Glomerular visceral epithelial cell (primary cell): ENCODE measurements at regions not wholly inside any gene's neighbourhood (a gene's known extent, or its start where the extent isn't known, plus 50 kb on each side); places are given as distances from the start of the nearest gene placed in this dataset.

Source experiments
- DNase-seq: peaks from one replicate; pipeline ENCODE4 v3.0.0-alpha.2; 2016; ENCODE audit errors: extremely low spot score

DNA sequence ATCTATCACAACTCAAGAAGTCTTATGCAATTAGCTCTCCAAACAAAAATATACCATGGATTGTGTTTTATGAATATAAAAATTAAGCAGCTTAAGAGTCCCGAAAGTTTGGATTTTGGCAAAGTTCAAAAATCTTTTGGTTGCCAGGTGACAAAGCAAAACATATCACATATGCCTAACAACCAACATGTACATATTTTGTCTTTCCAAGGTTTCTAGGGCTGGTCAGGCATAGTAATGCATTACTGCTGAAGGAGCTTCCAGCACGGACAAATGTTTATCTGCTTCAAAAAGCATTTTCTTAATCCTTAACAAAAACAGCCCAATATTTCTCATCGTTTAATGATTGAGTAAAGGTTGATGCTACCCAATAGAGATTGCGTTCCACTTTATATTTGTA is 1327.1 kb upstream of the ZEB2 start:
- no peak for DNase-seq

DNA sequence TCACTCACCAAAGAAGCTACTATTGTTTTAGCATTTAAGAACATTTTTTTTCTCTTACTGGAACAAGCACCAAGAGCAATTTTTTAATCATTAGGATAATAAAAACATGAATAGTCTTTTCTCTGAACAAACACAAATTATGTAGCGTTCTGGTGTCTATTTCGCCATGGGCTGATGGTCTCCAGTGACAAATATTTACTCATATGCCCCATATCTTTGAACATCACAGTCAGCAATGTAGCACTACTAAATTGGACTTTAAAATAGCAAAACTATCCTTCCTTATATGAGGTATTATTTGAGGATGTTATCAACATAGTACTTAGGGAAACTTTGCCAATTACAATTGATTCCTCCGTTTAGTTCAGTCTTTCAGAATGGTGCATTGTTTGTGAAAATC is 1326.0 kb upstream of the ZEB2 start:
- DNase-seq, result no peak

DNA sequence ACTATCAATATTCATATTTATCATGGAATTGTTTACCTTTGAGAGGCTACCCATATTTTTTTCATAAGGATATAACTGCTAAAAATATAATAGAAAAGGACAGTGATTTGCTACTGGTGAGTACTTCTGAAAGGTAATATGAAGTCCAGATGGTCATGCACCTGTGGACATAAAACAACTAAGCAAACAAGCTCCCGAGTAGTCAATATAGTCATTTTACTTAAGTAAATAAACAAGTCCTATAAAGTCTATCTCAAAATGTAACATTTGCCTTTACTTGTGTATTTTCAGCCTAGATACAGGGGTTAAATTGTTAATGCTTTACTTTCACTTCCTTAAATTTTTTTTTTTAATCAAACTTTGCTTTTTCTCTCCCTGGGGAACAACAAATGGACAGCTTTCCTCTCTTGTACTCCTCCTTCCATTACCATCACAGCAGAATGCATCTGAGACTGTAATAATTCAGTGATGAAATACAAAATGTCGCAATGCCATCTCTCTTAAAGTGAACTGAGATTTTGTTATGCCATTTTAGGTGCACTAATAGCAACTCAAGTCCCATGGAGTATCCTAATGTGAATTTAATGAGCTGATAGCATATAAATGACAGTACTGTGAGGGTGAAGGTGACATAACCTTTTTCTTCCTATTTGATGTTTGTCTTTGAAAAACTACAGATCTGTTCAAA is 1325.4 kb upstream of the ZEB2 start:
- no peak for DNase-seq

DNA sequence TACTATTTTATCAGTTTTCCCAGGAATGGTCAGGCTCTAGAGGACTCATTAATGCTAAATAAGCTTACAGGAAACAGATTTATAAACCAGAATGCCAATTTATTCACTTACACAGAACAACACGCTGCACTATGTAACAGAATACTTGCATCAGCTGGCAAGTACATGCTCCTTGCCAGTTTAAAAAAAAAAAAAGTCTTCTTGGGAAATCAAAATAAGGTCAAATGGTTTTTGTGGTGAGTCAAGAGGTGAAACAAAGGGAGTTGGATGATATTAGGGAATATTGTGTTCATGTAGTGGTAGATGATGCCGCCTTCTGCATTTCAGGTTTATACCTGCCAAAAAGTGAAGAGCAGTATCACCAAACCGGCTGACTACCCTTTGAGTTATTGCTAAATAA is 1322.1 kb upstream of the ZEB2 start:
- DNase-seq, result no peak

DNA sequence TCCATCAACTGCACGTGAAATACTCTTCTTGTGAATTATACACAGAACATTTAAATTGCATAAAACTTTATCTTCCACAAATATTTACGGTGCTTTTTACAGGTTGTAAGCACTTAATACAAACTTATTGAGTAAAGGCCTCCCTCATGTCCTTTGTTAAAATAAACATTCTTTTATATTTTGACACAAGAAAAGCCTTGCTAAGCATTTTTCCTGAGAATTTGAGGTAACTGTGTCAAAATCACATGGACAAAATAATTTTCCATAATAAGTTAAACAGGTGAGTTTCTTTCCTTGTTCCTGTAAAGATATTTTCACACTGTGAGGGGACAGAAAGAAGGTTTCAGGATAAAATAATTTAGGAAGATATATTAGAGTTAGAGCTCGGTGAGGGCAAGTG is 1317.1 kb upstream of the ZEB2 start:
- DNase-seq, result no peak

DNA sequence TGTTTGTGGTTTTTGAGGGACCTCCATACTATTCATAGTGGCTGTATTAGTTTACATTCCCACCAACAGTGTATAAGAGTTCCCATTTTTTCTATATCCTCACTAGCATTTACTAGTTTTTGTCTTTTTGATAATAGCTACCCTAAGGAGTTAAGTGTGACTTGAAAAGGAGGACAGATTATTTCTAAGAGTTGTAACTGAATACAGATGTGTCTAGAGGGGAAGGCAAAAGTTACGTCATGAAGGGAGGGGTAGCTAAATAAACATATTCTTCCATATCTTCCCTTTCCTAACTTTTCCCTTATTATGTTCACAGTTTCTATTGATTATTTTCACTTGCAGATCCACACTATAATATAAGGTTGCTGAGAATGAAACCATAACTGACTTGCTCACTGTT is 1315.7 kb upstream of the ZEB2 start:
- no peak for DNase-seq

DNA sequence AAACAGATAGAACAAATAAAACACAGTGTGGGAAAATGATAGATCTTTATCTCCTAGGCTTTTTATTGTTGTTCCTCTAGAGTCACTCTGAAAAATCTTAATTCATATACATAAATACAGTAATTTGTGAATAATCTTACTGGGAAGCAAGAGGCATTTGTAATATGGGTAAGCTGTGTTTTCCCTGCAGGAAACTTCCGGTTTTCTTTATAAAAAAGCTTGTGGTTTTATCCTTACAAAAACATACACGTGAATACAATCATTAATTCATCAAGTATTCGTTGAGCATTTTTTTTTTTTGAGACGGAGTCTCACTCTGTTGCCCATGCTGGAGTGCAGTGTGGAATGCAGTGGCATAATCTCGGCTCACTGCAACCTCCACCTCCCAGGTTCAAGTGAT is 1312.8 kb upstream of the ZEB2 start:
- no peak for DNase-seq

DNA sequence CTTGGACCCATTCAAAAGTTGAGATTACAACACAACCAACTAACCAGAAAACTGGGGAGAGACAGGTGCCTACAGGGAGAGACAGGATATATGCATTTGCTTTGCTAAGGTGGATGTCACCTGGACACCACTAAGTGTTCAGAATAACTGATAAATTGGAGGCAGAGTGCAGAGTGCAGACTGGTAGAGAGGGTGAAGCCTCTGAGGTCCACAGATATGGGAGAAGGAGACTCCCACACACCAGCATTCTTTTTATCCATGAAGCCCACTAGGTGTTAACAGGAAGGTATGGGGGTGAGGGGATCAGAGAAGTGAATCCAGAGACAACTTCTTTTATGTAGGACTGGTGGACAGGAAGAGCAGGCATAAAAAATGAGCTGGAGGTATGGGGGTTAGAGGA is 1310.0 kb upstream of the ZEB2 start:
- DNase-seq, result no peak

DNA sequence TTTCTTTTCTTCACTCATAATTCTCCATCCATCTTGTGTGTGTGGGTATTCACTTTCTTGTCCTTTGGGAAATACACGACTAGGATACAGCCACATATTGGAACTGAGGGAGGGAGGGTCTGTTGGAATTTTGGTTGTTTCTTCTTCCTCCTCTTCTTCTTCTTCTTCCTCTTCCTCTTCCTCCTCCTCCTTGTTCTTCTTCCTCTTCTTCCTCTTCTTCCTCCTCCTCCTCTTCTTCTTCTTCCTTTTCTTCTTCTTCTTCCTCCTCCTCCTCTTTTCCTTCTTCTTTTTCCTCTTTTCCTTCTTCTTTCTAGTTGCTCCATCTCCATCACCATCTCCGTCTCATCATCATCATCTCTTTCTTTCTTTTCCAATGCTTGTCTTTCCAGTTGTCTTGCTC is 1307.3 kb upstream of the ZEB2 start:
- DNase-seq, result no peak

DNA sequence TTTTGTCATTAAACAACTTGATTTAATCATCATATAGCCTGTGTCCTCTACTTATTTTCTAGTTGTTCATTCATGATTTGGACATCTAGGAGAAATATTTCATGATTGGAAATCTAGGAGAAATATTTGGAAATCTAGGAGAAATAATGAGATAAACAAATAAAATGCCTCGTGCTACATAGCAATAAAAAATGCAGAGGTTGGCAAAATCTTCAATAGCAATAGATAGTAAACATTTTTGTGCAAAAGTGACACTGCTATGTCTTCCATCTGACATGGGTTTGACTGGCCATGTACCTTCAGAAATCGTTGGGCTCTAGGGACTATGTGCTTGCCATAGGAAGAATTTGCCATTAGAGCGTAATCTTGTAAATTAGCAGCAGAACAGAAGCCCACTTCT is 1304.5 kb upstream of the ZEB2 start:
- no peak for DNase-seq

DNA sequence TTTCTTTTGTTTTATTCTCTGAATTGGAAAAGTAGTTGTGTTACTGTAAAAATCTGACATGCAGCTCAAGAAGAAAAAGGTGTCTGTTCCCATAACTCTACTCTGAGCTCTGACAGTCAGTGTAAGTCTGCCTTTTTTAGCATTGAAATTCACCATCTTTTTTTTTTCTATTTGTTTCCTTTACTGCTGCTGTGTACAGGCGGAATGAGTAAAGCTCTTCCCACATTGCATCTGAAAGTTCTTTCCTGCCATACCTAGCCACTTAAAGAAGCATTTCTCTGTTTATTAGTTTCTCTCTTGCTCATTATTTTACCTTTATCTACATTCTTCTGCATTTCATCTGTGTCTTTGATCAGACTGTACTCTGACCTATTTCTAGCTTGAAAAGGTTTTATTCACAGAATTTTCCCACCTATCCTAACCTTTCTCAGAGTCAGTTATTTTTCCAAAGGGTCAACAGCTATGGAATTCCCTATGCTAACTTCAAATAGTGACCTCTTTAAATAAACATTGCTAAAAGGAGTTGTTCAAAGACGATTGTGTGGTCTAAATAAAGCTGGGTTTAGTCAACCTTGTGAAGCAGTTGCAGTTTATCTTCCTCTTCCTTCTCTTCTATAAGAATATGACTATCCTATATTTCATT is 1303.1 kb upstream of the ZEB2 start:
- no peak for DNase-seq

DNA sequence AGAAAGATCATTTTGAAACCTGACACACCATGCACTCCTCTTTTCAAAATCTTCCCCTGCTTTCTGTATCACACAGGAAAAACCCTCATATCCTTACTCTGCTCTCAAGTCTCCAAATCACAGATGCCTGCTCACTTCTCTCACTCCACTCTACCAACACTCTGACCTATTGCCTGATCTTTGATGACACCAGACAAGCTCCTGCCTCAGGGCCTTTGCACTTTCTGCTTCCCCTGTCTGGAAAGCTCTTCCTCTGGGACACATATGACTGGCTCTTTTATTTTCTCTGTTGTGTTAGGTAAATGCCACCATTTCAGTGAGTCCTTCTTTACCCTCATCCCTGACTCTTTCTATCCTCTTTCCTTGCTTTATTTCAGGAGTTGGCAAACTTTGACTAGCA is 1300.7 kb upstream of the ZEB2 start:
- DNase-seq, result no peak

DNA sequence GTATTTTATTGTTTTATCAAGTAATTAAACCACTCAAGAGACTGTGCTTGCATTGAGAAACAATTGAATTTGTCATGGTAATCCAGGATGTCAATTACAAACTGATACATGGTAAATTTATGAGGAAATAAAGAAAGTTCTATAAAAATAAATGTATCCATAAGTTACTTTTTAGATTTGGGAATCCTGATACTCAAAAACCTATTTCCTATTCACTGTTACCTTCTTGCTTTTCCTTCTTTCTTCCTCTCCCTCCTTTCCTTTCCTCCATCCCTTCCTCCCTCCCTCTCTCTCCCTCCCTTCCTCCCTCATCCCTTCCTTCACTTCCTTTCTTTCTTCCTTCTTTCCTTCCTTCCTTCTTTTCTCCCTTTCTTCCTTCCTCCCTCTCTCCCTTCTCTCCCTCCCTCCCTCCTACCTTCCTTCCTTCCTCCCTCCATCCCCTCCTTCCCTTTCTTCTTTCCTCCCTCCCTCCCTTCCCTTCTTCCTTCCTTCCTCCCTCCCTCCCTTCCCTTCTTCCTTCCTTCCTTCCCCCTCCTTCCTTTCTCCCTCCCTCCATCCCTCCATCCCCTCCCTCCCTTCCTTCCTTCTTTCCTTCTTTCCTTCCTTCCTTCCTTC is 1299.1 kb upstream of the ZEB2 start:
- no peak for DNase-seq

DNA sequence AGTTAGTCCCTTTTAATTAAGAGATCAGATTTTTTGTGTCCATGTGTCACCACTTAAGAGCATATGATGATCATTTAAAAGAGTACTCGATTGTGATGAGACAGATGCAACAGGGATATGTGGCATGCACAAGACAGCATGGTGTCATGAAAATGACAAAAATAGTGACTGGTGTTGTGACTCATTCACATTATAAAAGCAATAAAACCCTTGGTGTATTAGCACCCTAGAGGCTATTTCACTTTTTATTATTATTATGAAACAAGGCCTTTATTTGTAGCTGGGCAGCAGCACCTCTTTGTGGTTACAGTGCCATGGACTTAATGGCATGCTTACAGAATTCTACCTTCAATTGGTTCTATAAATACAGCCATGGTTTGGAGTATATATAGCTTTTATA is 1296.0 kb upstream of the ZEB2 start:
- no peak for DNase-seq

DNA sequence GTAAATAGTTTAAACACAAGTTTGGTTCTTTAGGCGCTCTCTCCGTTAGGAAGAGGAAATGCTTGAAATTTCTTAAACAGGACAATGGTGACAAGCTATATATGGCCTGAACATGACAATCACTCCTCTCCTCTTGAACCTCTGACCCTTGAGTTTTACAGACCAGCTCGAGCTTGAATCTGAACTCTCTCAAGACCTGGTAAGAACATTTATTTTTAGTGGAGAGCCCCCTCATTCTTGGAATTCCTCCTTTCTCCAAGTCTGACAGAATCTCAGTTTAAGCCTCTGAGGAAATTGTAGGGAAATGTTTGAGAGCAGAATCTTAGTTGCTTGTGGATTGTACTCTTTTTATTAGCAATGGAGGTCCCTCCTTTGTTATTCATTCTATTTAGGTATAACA is 1293.6 kb upstream of the ZEB2 start:
- no peak for DNase-seq

DNA sequence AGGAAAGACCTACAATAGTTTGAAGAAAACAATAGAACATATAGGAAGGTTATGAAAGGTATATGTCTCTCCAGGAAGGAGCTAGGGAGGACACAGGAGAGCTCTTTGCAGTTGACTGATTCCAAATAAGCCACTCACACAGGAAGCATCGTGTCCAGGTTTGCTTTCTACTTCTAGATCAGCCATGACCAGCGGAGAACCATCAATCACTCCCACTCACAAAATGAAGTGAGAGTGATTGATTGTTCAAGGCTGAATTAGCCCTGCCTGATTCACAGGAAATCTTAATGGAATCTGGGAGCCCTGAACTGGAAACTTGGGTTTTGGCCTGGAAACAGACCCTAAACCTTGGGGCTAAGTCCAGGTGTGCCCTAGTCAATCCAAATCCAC is 1292.2 kb upstream of the ZEB2 start:
- no peak for DNase-seq

DNA sequence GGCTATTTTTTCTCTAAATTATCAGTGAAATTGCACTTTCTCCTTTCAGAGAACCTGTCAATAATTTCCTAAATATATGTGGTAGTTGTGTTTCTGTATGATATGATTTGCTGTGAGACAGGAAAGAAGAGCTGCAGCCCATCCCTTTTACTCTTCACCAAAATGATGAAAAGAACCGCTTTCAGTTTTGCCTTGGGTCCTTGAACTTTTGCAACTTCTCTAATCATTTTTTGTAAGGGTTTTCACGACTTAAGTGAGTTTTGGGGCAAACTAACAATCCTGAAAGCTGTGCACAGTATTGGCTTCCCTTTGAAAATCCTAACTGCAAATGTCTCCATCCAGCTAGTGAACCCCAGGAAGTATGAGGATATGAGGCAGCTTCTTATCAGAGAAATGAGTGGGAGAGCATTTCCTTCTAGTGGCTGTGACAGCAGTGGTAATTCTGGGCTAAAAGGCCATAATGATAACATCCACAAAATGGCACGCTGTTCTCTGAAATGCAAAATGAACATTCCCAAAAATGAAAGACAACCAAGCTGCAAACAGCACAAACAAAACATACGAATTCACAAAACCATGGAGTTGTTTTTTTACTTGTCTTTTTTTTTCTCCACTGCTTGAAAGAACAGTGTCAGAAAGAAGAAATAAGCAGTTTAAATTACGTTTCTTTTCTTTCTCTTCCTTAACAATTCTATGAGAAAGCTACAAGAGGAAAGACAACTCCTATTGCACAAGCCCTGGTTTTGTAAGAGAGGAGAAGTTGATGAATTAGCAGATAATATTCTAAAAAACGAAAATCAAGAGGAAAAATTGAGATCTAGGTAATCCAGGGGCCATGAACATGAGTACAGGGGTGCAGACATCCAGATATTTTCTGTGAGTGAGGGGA is 1291.6 kb upstream of the ZEB2 start:
- DNase-seq, result no peak

DNA sequence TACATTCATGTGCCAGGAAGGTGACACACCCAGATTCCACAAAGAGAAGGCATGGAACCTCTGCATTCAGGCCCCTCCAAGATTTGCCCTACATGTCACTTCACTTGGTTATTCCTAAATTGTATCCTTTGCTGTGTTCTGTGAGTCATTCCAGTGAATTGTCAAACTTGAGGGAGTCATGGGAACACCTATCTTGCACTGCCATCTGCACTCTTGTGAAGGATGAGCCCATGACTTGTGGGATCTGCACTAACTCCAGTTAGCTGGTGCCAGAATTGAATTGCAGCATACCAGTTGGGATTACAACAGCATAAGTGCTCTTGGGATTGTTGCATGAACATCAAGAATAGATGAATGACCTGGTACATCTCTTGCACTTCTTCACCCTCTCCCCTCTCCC is 1288.0 kb upstream of the ZEB2 start:
- no peak for DNase-seq

DNA sequence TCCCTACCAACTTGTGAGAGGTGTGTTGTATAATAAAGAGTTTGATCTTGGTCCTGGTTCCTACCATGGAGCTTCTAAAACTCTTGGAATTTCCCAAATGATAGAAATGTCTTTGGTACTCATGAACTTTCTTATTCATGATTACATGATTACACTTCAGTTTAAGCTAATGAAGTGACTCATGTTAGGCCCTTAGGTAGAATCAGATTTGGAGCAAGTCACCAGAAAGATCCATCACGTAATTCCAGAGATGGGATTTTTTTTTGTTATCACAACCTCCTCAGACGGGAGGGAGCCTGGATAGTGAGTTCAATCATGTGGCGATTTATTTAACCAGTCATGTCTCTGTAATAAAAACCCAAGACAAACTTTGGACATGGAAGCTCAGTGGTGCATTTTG is 1287.6 kb upstream of the ZEB2 start:
- no peak for DNase-seq

DNA sequence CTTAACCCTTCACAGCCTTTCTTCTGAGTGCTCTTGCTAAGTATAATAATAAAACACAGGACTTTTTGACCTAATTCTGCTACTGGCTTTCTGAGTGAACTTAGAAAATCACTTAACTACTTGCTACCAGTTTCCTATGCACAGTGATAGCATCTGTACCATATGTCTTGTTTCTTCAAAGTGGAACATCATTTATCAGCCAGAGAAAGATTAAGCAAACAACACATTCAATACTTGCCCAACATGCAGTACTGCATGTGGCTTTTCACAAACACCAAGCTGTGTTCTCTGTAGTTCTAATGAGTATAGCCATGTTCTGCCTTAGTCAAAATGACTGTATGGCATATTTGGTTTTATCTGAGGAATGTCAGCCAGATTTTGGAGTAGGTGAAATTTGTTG is 1286.6 kb upstream of the ZEB2 start:
- DNase-seq, result no peak

DNA sequence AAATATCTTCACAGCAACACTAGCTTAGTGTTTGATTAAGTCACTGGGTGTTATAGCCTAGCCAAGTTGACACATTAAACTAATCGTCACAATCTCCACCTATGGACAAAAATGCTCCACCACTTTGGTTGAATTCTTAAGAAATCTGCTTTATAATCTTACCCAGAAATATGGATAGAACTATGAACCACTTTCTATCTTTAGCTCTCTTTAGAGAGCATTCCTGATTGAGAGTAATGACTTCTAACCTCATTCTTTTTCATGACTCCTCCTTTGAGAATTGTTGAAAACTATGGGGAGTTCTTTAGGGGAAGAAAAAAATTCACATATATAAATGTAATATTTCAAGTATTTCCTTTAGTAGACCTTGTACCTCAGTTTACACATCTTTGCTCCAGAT is 1282.2 kb upstream of the ZEB2 start:
- DNase-seq, result no peak

DNA sequence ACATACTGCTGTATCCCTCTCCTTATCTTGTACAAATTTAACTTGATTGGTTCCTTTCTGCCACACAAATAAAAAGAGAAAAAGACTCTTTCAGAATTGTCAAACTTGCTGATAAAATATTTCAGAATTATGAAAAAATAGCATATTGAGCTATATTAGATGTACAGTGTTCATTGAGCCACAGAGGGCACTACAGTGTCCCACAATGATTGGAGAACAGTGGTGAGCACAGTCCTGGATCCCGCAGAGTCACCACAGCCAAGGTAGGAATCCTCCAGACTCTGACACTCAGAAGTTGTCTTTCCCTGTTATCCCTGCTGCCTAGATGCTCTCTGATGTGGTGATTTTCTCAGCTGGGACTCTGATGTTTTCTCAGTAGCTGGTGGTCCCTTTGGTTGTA is 1281.3 kb upstream of the ZEB2 start:
- DNase-seq, result no peak
